Activated CD4-positive, alpha-beta T cell treated with anti-CD3 and anti-CD28 coated beads, Interleukin-2, amount 10 ng/mL, durations not matched to agents 7 days and 5 days (primary cell): ENCODE measurements at regions not wholly inside any gene's neighbourhood (a gene's known extent, or its start where the extent isn't known, plus 50 kb on each side); places are given as distances from the start of the nearest gene placed in this dataset.
"Not testable (repeated sequence)": the region's sequence is repeated elsewhere in the genome, so short reads cannot be mapped to it uniquely, and the experiment has no call there.

Experiments
- CTCF ChIA-PET: fragments of 350-600 bp; sonication (Branson Sonifier 250); formaldehyde crosslinking; loops from one replicate; lab custom pipeline; 2021; ENCODE audit warnings: antibody characterized with exemption; lab: Charles Lee
- POLR2A ChIA-PET: fragments of 350-600 bp; sonication (Branson Sonifier 250); formaldehyde crosslinking; loops from one replicate; lab custom pipeline; 2021; ENCODE audit warnings: antibody characterized with exemption; lab: Charles Lee
- DNase-seq: peaks from one replicate; pipeline ENCODE4 v3.0.0-alpha.2; 2020
- H3K27ac Mint-ChIP-seq: one replicate; pipeline ENCODE4 v1.8.0; 2021; ENCODE audit warnings: mild to moderate bottlenecking, moderate library complexity, mixed read lengths
- H3K27me3 Mint-ChIP-seq: one replicate; pipeline ENCODE4 v1.8.0; 2021; ENCODE audit warnings: mixed read lengths
- H3K36me3 Mint-ChIP-seq: one replicate; pipeline ENCODE4 v1.8.0; 2021; ENCODE audit warnings: low read depth, mixed read lengths
- H3K4me1 Mint-ChIP-seq: one replicate; pipeline ENCODE4 v1.8.0; 2021; ENCODE audit warnings: mixed read lengths
- H3K4me3 Mint-ChIP-seq: one replicate; pipeline ENCODE4 v1.8.0; 2021; ENCODE audit warnings: mild to moderate bottlenecking, moderate library complexity, mixed read lengths
- H3K9me3 Mint-ChIP-seq: one replicate; pipeline ENCODE4 v1.8.0; 2021; ENCODE audit warnings: mixed read lengths

DNA sequence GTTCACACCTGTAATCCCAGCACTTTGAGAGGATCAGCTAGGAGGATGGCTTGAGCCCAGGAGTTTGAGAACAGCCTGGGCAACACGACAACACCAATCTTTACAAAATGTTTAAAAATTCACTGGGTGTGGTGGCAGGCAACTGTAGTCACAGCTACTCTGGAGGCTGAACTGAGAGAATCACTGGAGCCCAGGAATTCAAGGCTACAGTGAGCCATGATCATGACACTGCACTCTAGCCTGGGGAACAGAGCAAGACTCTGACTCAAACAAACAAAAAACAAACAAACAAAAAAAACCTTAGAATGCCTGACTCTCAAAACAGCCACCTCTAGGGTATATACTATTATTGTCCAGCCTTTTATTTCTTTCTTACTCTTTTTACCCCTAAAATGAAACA is 56.5 kb upstream of the PAPSS2 start:
- POLR2A ChIA-PET, result no interaction called here
- Mint-ChIP-seq H3K36me3 (no peaks in the 10 kb centered on the region), H3K4me3 (no peak overlapping the region), H3K9me3 (no peaks in the 10 kb centered on the region), H3K4me1 (peaks cover 11% of the 10 kb centered on the region), H3K27ac (peak overlapping the region; percentile 10), H3K27me3 (peaks cover 3% of the 10 kb centered on the region)
- DNase-seq, result no peak
- CTCF ChIA-PET, result no interaction called here

DNA sequence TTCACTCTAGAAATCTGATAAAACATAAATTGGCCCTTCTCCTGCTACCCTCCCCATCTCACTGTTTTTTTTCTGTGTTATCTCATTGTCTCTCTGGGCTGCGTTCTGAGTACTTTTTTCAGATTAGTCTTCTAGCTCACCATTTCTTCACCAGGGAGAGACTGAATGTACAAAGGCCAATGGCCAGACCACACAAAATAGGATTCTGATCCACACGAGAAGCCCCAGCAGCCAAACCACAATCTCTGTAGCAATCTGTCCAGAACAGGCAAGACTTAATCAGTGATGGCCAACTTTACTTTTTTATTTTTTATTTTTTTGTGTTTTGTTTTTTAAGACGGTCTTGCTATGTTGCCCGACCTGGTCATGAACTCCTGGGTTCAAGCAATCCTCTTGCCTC is 55.9 kb upstream of the PAPSS2 start:
- POLR2A ChIA-PET, result no interaction called here
- peaks cover 11% of the 10 kb centered on the region for H3K4me1 Mint-ChIP-seq
- H3K4me3 Mint-ChIP-seq, result no peak overlapping the region
- peaks cover 3% of the 10 kb centered on the region for H3K27me3 Mint-ChIP-seq
- no peak for DNase-seq
- H3K9me3 Mint-ChIP-seq, result no peaks in the 10 kb centered on the region
- no peaks in the 10 kb centered on the region for H3K36me3 Mint-ChIP-seq
- CTCF ChIA-PET, result interaction anchor here (0.6 kb wide), 1 partner anchor 911 kb away, joined by 3 read pairs; no protein-coding TSS in a partner anchor
- no peak overlapping the region for H3K27ac Mint-ChIP-seq

DNA sequence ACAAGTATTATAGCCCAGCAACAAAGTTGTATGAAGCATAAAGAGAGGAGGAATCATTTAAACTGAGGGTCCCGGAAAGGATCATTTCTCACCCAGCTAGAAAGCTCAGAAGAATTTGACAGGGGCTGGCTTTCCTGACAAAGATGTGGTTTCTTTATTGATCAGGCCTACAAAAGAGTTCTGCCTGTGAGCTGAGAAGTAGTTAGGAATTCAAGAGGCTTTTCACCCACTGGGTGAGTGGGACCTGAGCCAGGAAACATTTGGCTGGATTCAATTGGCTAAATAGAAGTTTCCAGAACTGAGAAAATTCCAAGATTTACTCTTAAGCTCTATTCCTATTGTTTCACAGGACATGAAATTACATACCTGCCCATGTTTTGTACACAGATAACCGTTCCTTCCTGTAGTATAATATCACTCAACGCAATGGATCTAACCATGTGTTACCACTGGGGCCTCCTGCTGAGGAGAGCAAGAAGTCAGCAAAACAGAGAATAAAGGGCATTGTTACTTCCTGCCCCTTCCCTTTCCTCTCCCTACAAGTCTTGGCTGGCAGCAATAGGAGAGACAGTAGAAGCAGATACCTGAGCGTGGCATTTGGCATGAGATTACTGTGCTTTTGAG is 53.9 kb upstream of the PAPSS2 start:
- peaks cover 11% of the 10 kb centered on the region for H3K4me1 Mint-ChIP-seq
- H3K36me3 Mint-ChIP-seq, result peaks cover 1% of the 10 kb centered on the region

DNA sequence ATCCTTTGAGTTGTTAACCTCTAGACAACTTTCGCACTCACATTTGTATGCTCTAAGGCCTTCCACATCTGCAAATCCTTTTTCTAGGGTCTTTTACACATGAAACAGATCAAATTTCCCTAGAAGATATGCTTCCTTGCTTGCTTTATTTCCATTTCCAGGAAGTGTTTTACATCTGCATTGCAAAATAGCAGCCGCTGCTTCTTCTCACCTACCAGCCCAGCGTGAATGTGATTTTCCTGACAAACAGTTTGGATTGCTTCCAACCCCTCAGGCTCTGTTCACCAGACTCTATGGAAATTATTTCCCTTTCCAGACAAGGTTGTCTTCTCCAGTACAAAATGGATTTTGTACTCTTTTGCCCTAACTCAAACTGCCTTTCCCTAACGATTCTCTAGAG is 50.9 kb upstream of the PAPSS2 start:
- no peaks in the 10 kb centered on the region for H3K4me1 Mint-ChIP-seq
- H3K27ac Mint-ChIP-seq, result no peak overlapping the region
- peaks cover 1% of the 10 kb centered on the region for H3K27me3 Mint-ChIP-seq
- CTCF ChIA-PET, result no interaction called here
- H3K4me3 Mint-ChIP-seq, result no peak overlapping the region
- DNase-seq, result no peak
- peaks cover 12% of the 10 kb centered on the region for H3K9me3 Mint-ChIP-seq
- POLR2A ChIA-PET, result no interaction called here
- H3K36me3 Mint-ChIP-seq, result peaks cover 2% of the 10 kb centered on the region

More for the DNA sequence above, 53.9 kb upstream of the PAPSS2 start:
- H3K27me3 Mint-ChIP-seq, result peaks cover under 1% of the 10 kb centered on the region
- H3K4me3 Mint-ChIP-seq, result no peak overlapping the region
- ChIA-PET POLR2A (no interaction called here), CTCF (no interaction called here)
- DNase-seq, result no peak
- no peak overlapping the region for H3K27ac Mint-ChIP-seq
- H3K9me3 Mint-ChIP-seq, result peaks cover 3% of the 10 kb centered on the region

DNA sequence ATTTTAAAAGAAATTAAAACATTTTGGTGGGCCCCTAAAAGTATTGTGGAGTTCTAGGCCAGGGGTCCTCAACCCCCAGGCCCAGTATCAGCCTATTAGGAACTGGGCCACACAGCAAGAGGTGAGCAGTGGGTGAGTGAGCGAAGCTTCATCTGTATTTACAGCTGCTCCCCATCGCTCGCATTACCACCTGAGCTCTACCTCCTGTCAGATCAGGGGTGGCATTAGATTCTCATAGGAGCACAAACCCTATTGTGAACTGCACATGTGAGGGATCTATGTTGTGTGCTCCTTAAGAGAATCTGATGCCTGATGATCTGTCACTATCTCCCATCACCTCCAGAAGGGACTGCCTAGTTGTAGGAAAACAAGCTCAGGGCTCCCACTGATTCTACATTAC is 50.1 kb upstream of the PAPSS2 start:
- POLR2A ChIA-PET, H3K4me3 Mint-ChIP-seq, H3K4me1 Mint-ChIP-seq, H3K27ac Mint-ChIP-seq, DNase-seq, H3K36me3 Mint-ChIP-seq, H3K27me3 Mint-ChIP-seq: not testable (repeated sequence)
- CTCF ChIA-PET, result interaction anchor here (0.6 kb wide), 1 partner anchor 215 kb away, joined by 3 read pairs; no protein-coding TSS in a partner anchor
- peaks cover 12% of the 10 kb centered on the region for H3K9me3 Mint-ChIP-seq
